ENCODE measurements at regions not wholly inside any gene's neighbourhood (a gene's known extent, or its start where the extent isn't known, plus 50 kb on each side); places are given as distances from the start of the nearest gene placed in this dataset.
A peak's percentile ranks its signal among the peaks of the same experiment; 100 is the strongest.

DNA sequence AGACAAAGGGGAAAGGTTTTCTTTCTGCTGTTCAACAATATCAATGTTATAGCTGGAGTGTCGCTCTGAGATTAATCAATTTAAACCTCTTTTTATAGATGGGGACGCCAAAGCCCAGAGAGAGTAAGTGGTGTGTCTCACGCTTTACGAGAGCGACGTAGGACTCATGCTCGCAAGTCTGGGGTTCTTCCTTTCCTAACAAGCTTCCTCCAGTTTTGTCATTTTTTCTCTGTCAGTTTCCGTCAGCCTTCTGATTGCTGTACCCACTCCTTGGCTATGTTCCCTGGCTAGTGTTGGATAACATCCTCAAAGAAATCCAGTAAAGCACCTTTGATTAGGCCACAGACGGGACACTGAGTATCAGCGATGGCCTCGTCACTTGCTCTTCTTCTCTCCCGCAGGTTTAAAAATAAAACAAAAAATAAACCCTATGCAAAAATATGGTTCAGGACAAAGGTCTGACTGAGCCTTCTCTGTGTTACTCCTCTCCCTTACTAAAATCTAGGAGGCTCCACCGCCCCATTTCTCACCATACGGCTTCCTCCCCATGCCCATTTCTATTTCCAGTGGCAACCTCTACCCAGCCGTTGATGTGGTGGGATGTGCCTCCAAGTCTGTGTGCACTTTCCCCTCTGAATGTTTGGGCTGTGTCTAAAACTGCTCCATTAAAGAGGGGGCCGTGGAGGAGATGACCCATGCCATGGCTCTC is 172.7 kb upstream of the PARP11 start:
- no peak for DNase-seq

DNA sequence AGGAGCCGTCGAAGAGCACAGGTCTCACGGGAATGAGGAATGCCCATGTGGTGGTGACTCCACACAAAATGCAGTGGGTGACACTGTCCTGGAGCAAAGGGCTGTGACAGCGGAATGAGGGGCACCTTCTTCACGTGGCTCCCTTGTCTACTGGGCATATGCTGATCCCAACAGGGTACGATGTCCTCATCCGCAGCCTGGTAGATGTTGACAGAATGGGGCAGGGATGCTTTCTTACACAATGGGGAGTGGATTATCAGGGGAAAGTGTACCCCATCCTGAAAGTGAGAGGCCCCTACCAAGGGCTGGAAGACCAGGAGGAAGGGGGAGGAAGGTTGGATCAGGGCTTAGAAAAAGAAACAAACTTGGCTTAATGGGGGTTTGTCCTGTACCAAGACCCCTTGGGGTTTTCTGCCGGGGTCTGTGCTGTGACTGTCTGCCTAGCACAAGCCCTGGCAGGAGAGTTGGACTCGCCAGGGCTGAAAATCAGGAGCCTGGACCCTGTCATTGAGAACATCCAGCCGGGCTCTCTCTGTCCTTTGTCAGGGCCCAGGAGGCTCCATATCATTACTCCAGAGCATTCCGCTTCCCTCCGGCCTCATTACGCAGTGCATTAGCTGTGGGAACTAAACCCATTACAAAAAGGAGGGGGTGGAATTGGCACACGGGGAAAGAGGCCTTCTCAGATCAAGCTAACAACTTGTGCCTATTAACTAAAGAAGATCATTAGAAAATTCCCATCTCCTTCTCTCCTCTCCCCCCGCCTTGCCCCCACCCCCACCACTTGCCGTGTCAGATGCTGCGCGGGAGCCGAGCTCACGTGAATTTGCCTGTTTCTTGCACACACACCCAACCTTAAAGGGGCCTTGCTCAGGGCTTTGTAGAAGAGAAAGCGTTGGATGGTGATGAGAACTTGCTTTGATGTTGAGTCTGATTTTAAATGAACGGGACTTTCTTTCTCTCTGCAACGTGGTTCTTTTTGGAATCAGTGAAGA is 171.8 kb upstream of the PARP11 start:
- DNase-seq = no peak

DNA sequence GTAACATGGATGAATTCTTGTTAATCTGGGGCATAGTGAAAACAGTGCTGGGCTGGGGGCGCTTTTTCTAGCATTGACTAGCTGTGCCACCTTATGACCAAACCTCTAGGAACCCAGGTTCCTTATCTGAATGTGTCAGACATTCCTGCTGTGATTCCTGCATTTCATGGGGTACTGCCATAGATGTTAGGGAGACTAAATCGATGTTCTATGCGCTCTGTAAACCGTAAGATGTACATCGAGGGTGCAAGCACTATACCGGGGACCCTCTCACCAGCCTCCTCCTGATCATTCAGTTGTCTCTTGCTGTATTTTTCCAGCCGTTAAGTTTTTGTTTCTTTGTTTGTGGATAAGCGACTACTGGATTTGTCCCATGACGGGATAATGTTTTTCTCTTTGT is 170.9 kb upstream of the PARP11 start:
- no peak for DNase-seq

DNA sequence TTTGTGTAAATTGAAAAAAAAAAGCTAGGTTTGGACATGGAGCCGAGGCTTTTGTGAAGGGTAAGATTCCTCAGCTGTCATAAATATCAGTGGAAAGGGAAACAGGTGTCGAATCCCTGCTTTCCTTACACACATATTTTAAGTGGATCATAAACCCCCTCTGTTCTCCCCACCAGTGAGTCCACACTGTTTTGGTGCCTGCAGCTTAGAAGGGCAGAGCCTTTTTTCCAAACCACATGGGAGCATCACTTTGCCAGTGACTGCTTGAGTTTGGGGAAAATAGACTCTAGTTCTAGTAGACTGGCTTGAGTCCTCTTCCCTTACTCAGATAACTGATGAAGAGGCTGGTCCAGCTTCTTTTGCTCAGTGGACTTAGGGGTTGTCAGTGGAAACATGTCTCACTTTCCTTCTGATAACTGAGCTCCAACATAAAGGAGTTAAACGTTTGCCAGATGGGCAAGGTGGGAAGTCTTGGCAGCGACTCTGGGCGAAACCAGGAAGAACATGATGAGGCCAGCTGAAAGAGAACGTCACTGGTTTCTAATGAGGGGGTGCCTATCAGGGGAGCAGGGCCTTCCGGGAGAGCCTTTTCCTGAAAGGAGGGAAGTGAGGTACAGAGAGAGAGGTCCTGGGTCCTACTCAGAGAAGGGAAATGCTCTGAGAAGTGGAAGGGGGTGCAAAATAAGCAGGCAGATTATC is 168.1 kb upstream of the PARP11 start:
- DNase-seq = no peak

DNA sequence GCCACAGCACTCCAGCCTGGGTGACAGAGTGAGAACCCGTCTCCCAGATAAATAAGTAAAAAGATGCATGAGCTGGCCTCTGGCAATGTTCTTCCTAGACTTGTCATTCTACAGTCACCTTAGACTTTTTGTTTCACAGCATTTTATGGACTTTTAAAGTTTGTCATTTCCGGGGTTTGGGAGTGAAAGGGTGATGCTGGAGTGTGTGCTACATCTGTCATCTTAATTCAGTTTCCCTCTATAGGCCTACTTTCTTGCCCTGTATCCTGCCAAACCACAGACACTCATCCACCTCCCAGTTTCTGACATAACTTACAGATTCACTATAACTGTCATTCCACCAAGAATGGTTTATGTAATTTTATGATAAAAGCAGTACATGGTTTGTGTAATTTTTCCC is 166.7 kb upstream of the PARP11 start:
- DNase-seq = no peak

DNA sequence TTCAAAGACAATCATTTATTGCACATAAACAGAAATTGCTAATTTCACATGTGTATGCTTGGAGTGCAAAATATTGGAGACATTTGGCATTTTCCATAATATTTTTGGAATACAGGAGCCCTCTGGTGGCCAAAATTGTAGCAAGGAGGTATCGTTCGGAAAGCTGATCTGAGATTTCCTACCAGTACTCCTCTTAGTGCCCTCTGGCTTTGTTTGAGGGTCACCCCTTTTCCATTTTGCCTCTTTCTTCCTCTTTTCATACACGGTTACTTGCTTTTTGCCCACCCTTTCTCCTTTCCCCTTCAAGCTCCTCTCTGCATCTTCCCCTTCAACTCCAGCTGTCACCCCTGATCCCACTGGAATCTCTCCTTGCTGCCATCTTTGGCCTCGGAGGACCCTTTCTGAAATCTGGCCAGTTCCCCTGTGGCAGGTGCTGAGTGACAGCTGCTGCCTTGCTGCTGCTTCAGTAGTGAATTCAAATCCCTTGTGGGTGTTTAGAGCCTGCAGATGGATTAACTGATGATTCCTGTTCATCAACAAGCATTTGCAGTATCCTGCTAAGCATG is 164.6 kb upstream of the PARP11 start:
- DNase-seq = peak; percentile 42

DNA sequence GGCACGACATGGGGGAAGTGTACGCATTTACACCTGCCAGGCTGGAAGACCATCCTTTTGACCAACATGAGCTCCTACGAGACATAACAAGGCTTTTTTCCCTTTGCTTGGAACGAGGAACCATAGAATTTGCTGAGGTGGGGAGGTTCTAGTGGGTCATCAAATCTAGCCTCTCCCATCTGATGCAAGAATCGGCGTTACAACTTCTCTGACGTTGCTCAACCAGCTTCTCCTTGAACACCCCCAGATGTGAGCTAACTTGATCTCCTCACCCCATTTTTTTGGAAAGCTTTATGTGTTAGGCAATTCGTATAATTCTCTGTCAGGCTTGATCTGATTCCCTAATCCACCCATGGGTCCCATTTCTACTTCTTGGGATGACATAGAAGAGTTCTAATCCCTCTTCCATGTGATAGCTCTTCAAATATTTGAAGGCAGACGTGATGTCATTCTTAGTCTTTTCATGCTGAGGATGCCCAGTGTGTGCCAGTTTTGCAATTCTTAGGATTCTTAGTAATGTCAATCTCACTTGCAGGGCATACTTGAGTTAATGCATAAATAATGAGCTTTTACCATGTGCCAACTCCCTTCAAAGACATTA is 163.6 kb upstream of the PARP11 start:
- no peak for DNase-seq

DNA sequence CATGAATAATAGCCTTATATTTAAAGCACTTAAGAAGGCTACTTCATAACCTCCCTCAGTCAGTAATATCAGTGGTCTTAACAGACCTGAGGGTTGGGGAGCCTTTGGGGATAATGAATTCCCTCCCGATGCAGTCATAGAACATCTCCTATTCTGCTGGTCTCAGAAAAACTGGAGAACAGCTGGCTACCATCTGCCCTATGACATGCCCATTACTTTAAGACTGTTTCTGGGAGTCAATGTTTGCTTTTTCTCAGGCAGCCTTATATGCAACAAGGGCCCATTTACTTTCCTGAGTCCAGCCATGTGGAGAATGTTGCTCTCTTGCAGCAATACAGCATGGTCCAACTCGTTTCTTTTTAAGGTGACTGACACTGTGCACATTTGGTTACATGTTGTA is 161.7 kb upstream of the PARP11 start:
- peak; percentile 44 for DNase-seq

DNA sequence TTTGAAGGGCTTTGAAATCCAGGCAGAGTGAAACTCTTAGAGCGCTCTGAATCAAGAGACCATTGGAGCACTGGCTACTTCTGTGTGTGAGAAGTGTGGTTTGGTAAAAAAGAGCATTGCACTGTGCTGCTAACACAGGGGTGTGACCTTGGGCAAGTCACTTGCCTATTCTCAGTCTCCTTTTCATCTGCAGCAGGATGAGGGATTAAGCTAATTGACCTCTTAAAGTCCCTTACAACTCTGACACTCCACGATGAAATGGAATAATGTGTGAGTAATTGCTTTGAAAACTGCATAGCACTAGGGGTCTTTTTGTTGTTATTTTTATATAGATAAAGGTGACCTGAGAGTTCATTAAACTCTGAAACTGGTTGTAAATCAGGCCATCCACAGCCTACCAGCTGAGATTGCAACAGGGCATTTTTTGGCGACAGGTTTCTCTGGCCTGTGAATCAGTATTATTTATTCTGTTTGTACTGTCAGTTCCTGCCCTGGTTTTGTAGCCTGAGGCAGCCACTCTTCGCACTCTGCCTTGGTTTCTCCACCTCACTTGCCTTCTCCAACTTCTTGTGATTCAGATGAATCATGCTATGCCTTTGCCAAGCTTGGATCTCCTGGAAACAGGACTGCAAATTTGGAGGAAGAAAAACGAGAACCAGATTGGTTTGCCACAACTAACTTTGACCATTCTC is 159.9 kb upstream of the PARP11 start:
- peak; percentile 47 for DNase-seq

DNA sequence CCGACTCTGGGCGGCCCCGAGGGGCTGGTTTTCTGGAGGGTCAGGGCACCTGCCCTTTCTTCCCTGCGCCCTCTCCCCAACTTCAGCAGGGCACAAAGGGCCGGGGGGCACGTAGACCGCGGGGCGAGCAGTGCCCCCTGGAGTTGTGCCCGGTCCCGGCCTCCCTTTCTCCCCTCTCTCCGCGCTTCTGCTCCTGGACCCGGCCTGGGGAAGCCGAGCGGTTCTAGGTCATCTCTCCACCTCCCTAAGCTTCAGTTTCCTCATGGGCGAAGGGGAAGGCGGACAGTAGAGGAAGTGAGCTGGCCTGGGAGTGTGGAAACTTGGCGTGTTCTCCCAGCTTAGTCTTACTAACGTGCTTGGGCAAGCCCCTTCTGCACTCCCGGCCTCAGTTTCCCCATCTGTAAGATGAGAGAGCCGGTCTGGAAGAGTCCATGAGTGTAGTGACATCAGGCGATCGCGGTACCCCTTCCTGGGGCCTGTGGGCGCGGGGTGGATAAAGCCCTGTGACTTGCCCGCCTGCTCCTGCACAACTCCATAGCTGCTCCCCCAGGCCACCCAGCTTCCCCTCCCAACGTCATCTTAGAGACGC is 158.6 kb upstream of the PARP11 start:
- DNase-seq = peak; percentile 20

DNA sequence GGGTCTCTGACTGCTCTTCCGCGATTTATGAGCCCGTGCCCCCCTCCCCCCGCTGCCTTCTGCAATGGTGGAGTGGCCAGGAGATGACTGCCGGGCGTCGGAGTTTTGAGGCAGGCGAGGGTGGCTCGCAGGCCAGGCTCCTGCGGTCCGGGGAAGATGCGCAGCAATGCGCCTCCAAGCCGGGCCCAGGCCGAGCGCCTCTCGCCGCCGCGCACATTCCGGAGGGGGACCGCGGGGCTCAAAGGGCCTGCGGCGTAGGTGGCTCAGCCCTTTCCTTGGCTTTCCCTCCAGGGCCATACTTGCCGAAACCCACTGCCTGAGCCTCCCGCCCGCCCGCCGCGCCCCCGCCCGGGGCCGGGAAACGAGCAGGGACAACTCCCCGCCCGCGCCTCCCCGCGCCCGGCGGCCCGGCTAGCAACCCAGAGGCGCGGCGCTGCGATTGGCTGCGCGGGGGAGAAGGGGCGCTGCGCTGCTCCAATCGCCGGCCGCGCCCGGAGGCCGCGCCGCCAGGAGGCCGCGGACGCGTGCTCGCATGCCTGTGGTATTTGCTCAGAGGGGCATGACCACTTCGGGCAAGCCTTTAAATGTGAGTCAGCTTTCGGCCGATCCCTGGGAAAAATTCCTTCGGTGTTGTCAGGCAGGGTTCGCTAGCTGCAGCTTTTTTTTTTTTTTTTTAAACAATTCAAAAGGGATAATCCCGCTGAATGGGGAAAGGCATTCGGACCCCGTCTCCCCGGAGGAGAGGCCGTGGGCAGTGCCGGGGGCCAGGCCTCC is 157.9 kb upstream of the PARP11 start:
- peak; percentile 98 for DNase-seq

DNA sequence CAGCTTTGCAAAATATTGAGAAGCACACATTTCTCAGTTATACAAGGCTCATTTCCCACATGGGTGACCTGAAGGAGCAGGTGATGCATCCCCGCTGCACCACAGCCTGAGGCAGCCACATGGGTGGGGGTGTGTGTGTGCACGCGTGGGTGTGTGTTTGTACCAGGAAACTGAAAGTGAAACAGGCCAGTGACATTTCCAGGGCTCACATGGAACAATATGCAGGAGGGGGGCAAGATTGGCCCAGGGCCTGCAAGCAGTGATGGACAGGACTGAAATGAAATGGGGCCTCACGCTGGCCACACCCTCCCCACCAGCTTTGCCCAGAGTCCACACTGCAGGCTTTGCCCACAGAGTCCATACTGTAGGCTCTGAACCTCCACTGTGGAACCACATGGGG is 154.2 kb upstream of the PARP11 start:
- peak; percentile 15 for DNase-seq

DNA sequence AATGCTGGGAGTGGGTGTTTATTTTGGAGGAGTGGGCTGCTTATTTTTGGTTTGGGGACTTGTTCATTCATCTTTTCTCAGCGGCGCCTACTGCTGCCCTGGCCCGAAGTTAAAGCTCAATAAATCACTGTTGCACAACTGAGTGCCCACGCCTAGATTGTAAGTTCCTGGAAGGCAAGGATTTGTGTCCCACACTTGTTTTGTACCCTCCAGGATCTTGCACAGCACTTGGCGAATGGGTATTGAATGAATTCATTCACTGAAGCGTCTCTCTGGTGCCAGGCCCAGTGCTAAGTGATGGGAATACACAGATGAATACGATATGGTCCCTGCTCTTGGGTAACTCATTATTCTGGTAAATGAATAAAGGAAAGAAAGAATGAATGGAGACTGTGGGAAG is 153.3 kb upstream of the PARP11 start:
- no peak for DNase-seq

DNA sequence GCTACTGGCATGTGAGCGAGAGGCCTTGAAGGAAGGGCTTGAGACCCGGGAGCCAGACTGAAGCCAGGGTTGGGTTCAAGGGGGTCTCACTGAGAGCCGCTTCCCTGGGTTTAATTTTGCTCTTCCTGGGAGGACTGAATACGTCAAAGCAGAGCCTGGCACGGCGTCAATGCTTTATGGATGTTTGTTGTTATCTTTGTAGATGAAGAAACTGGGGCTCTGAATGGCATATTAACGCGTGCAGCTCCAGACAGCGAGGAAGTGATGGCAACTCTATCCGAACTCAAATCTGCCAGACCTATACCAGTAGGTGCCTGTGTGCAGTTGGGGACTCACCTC is 152.8 kb upstream of the PARP11 start:
- no peak for DNase-seq

DNA sequence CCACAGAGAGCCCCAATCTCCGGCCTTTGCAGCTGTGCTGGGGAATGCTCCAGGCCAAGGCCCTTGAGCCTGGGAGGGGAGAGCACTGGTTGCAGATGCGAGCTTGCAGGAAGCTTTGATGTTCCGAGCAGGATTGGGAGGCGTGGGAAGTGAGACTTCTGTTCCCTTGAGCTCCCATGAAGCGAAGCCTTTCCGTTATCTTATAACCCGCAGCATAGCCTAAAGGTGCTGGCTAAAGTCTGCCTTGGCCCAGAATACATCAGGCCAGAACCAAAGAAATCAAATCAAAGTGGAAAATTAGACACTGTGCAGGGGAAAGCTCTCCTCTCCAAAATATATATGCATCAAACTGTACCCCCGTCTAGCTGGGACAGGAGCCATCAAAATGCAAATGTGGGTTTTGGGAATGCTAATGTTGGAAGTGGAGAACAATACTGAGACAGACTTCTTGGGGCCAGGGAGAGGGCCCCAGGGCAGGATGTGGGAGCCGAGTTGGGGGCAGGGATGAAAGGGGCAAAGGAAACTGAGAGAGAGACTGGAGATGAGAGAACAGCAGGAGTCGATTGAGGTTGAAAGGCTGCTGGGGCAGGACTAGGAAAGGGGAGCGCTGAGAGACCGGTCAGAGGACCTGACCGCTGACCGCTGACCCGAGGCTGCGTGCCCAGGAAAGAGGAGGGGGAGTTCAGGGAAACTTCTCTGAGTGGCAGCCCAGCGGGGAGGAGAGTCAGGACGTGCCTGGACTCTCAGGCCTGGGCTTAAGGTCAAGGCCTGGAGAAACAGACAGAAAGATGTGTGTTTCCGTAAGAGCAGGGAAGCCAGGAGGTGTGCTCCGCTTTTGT is 152.2 kb upstream of the PARP11 start:
- DNase-seq = no peak

DNA sequence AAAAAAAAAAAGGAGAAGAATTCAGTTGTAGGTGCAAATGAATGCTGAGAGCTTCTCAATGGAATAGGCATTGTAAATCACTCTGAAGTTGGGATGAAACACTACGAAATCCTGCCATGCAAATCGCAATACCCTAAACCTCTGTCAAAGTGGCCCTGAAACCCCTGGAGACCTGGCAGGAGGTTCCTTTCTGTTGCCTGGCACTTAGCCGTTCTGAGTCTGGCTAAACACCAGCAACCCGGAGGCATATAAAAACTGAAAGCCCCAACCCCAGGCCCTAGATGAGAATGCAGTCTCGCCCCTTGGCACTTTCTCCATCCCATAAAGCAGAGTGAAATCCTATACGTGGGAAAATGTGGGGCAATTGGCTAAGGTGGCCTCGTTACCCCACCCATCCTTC is 151.5 kb upstream of the PARP11 start:
- no peak for DNase-seq

DNA sequence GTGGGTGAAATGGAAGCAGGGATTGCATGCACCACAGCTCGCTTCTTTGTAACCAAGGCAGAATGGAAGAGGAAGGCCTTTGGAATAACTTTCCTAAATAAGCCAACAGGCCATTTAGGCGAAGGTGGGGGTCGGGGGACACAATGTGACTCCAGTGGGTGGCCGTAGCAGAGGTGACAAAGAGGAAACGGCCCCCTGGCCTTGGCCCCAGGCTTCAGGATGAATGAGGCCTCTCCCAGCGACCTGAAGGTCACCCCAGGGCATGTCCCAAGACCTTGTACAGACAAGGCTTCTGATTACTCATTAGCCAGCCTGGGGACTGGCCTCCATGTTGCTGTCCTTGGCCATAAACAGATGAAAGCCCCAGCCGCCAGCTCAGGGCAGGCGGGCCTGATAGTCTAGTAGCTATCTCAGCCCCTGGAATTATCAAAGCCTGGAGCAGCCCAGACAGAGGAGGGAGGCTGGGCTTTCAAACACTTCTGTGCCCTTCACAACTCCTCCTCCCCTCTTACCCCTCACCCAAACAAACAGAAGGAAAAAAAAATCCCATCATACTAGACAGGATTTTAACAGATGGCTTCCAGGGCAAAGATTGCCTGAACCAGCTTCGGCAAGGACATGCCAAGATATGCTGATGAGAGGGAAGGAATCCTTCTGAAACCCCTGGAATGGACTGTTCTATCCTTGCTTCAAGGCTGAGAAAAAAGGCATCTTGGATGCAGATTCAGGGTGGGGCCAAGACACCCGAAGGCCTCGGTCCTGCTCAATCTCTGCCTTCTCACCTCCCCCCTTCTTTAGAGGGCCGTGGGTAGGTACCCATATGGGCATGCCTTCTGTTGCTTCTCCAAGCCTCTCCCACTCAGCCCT is 142.3 kb upstream of the PARP11 start:
- no peak for DNase-seq

DNA sequence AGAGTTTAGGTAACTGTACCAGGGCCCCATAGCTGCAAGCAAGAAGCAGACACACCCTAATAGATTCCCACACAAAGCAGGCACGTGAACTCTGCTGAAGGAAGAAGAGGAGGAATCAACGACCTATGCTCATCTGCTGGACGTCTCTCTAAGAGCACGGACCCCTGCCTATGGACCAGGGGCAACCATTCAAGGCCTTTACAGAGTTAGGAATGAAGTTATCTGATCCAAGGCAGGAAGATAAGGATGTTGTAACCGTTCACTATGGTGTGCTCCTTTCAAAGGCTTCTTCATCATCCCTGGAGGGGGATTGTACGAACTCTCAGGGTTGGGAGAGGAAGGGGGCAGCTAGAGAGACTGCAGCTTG is 141.6 kb upstream of the PARP11 start:
- no peak for DNase-seq

DNA sequence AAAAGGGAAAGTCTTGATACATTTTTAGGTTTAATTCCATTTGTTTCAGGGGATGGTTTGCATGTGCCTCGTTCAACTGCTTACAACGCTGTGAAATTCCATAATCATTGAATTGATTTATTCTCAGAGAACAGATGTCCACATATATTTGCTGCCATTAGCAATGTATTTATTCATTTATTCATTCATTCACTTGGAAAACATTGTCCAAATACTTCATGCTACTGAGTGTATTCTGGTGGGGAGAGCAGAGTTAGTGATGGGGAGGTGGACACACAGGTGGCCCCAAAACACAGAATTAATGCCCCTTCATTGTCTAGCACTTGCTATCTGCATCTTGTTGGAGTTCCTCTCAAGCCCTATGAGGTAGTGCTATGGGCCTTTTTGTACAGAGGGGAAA is 141.2 kb upstream of the PARP11 start:
- no peak for DNase-seq
